ENCODE measurements at regions not wholly inside any gene's neighbourhood (a gene's known extent, or its start where the extent isn't known, plus 50 kb on each side); places are given as distances from the start of the nearest gene placed in this dataset.
"Not testable (repeated sequence)": the region's sequence is repeated elsewhere in the genome, so short reads cannot be mapped to it uniquely, and the experiment has no call there.

DNA sequence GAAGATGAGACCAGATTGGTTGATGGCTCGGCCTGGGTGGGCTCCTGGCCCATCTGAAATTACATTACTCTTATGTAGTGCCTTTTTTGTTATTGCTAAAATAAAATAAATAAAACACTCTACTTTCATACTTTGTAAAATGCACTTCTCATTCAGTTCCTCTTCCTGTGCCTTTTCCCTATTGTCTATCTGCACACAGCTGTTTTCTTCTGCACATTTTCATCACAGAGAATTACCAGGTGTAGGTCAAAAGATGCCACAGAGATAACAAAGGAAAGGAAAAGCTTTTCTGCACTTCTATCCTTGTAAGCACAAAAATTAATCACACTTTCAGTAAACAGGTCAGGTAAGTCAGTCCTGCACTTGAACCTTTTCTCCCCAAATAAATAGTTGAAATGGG, 265.1 kb downstream of the BTG1 start:
- DNase-seq = no peak

DNA sequence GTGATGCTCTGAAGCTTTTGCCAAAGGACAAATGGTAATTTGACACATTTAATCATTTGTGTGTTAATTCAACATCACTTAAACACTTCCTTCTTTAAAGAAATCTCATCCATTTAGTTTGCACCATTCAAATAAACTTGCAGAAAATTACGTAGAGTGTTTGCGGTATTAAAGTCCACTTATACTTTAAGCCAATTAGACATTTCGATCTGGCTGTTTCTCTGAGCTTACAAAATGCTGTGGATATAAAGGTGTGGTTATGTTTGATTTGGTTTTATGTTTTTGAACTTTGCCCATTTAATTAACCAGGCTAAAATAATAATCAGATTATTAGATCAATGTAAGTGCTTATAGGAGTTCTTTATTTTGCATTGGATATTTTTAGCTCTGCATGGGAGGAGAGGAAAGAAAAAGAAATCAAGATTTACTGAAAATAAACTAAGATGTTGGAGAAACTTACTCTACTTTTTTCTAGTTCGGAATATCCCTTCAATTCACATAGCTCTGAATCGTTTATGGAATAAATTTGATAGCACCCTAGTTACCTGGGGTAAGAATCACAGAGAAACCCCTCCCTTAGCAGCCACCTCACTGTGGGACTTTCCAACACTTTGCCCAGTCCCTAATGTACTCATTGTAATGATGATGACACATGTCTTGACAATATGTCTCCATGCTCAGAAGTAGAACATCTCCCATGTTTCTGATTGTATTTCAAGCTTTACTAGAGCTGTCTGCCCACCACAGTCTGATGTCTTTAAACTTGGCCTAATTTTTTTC, 268.0 kb downstream of the BTG1 start:
- DNase-seq = peak; percentile 60 to 61

DNA sequence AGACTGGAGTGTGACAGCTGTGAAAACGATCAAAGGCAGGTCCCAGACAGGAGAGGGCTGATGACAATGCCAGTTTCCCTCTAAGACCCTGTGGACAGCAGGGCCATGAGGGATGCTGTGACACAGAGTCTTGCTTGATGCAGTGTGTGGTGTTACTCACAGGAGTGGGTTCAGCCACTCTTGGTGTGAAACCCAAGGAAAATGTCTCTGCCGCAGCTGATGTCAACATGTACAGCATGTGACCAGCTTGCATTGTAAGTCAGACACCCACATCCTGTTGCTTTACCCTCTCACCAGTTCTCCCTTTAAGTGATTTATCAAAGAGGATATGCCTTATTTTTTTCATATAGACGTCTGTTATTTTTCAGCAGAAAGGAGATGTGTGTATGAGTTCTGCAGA, 268.6 kb downstream of the BTG1 start:
- DNase-seq = peak; percentile 77 to 84

DNA sequence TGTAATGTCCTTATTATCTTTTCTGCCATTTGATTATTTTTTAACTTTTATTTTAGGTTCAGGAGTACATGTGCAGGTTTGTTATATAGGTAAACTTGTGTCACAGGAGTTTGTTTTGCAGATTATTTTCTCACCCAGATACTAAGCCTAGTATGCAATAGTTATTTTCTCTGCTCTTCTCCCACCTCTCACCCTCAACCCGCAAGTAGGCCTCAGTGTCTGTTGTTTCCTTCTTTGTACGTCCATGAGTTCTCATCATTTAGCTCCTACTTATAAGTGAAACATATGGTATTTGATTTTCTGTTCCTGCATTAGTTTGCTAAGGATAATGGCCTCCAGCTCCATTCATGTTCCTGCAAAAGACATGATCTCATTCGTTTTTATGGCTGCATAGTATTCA, 270.0 kb downstream of the BTG1 start:
- not testable (repeated sequence) for DNase-seq

DNA sequence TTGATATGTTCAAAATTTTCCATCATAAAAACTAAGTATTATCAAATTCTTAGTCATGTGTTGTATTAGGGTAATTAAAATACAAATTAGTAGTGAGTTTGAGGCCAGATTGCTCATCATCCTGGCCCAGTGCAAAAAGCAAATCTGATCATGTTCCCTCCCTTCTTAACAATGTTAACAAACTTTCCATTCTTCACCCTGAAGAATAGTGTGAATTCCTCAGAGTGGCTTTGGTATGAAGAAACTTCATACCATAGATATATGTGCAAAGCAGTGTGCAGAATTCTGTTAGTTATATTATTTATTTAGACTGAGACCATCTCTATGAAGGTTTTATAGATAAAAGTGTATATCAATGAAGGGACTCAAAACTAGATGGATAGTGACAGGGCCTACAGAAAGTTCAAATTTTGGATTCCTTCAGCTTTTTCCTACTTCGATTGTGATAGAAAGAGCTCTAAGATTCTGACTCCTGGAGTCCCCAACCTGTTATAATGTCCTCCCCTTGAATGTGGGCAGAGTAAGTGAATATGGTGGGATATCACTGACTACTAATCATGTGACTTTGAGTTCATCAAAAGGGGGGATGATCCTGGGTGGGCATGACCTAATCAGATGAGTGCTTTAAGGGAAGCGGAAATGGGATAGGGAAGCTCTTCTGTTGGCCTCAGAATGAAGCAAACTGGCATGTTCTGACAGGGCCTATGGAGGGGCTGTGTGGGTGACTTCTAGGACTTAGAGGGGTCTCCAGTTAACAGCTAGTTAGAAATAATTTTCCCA, 271.4 kb downstream of the BTG1 start:
- DNase-seq = no peak

DNA sequence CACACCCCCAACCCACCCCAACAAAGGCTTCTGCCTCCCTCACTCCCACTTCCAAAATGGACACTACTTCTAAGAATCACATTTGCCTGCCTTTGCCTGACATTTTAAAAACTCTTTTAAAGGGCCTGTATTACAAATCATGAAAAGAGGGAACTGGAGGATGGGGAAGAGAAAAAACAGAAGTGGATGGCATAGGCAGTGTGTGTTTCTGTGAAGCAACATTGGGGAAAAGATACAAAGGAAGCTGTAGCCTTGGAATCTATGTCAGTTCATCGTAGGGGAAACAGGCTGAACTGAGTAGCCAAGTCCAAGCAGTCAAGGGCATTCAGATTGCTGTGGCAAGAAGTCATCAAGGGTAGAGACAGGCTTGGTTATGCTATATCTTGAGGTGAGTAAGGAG, 273.9 kb downstream of the BTG1 start:
- no peak for DNase-seq

DNA sequence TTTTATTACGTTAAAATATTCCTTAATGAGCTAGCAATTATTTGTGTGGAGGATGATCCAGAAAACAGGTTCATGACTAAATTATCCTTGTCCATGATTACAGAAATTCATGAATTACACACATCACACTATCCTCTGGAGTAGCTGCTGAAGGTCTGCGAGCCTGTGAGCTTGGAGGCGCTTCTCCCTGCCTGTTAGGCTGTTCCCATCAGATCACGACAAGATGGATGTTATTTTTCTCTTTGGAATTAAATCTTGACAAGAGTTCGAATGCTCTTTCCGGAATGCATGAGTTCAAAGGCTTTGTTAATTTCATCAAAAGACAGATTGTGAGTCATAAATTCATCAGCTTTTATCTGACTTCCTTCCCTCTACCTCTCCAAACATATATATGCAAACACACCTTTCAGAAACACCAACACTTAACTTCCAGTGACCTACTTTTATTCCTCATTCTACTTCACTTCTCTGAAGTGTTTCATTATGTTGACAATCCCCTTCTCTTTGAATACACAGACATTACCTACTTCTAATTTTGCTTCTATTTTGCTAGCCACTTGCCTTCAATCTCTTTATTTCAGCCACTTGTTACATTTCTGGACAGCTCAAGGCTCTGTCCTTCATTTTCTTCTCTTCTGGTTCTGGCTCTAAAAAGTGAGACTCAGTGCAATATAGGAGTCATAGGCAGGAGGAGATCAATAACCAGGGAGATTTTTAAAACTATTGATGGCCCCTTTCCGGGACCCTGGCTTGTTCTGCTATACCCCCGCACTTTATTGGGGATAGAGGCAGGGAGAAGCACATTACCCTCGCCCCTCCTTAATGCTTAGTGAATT, 274.6 kb downstream of the BTG1 start:
- no peak for DNase-seq

DNA sequence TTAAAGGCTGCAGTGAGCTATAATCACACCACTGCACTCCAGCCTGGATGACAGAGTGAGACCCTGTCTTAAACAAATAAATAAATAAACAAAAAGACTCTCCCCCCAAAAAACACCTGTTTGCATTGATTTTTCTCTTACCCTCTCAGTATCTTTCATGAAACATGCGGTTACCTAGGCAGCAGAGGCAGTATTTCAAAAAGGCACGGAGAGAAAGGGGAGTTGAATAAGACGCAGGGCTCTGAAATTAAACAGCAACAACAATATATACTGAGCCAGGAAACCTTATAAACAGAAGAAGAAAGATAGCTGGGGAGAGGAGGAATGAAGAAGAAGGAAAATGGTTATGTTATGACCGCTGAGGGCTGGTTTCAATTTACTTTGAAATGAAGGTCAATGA, 277.6 kb downstream of the BTG1 start:
- DNase-seq = no peak

DNA sequence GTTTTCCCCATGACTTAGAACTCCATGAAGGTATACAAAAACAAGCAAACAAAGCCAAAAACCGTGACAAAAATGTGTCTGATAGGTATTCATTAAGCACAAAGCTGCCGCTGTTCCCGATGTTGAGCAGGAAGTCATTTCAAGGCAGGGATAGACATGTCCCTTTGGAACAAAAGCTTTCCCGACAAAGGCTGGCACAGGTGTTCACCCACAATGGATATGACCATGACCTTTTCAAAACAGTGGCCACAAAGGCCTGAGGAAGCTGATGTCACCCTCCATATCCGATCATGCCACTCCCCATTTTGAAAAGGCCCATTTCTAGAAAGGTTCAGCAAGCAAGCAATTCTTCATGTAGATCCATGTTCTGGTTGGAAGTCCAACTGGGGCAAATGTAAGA, 279.1 kb downstream of the BTG1 start:
- no peak for DNase-seq

DNA sequence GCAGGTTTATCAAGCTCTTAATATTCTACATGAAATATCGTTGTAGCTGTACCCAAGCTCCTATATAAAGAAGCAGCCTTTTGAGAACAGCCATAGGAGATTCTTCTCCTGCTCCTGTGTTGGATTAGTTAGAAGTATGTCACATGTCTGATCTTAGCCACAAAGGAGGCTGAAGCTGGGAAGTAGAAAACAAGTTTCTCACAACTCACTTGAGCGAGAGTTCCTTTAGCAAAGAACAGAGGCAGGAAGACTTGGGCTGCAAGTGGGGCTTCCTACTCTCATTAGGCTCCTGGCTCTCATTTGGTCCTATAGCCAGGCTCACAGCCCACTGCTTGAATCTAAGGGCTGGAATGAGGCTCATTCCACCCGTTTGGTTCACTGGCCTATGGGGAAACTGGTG, 281.9 kb downstream of the BTG1 start:
- DNase-seq = no peak

DNA sequence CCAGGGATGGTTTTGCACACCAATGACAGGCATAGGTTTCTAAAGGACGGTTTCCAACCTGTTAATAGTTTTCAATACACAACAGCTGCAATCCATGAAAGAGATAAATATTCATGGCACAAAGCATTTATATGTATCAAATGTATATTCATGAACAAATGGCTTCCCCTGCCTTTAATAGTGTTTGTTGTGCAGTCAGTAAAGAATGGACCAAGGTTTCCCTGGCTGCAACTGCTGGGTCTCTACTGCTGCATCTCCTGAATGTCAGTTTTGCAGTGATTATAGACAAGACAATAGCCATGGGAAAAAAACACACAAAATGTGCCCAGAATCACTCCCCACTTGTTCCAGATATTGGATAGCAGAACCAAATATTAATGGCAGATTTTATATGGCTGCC, 284.1 kb downstream of the BTG1 start:
- no peak for DNase-seq

DNA sequence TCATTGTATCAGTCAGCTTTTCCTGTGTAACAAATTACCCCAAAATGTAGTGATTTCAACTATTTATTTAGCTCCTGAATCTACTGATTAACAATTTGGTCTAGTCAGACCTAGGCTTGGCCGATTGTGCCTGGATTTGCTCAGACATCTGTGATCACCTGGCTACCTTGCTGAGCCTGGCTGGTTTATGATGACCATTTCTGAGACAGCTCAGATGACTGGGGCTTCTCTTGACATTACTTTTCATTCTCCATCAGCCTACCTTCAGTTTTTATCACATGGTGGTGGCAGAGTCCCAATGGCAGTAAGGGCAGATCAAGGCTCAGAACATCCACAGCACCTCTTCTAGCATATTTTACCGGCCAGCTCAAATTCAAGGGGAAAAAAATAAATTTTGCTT, 286.3 kb downstream of the BTG1 start:
- DNase-seq = no peak

DNA sequence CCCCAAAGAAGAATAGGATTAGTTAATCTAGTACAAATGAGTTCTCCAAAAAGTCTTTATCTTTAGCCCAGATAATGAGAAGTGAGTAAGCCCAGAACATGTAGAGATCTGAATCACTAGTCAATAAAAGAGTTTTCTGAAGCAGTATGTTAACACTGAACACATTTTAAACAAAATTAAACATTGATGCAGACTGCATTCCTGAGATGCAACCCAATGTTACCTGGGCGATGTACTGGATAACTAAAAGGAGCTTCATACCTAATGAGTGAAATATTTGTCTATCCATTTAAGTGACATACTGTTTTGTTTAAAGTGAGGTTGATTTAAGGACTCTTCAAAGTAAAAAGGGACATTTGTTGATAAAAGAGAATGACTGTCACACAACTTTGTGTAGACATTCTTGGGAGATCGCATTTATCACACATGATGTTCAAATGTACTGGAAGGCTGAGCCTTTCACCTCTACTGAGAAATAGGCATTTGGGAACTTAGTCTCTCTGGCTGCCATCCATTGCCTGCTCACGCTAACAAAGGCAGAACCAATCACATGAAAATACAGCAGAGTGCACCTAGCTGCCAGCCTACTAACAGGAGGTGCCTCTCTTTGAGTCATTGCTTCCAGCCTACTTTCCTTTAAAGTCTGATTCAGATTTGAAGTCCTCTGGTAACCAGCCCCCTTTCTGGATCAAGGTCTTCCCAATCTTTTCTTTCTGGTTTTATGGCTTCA, 287.7 kb downstream of the BTG1 start:
- DNase-seq = no peak

DNA sequence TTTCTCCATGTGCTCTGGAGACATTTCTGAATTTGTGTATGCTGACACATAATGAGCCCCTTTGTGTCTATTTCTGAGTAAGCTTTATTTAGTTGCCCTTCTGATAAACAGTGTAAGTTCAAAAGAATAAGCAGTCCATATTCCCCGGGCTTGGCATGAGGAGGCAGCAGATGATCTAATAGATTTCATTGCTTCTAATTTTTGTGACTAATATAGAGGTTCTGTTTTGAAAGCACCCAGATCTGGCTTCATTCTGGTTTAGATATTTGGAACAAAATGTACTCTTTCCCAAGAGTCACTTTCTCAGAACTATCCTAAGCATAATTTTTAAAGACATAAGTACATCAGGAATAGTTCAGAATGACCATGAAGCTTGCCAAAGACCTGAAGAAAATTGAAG, 290.9 kb downstream of the BTG1 start:
- DNase-seq = no peak

DNA sequence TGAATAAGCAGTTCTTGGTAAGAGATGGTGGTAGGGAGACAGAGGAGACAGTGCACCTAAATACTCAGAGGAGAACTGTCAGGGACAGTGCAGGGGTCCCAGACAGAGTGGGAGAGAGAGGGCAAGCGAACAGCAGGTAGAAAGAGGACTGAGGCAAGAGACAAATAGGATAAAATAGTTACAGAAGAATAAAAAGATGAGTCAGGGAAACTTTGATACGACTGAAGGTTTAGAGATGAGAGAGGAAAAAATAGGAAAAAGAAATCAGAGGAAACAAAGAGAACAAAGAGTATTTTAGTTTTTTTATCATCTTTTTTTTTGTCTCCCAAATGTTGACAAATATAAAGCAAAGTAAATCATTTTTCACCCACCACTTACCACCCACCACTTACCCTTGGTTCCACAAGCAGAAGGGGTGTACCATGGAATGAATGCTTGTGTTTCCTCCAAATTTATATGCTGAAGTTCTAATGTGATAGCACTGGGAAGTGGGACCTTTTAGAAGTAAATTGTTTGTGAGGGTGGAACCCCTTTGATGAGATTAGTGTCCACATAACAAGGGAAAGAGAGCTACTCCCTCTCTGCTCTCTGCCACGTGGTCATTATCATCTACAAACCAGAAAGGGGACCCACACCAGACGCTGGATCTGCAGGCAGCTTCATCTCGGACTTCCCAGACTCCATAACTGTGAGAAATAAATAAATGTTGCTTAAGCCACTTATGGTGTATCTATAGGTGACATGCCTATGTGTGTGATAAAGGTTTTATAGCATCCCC, 292.1 kb downstream of the BTG1 start:
- DNase-seq = no peak

DNA sequence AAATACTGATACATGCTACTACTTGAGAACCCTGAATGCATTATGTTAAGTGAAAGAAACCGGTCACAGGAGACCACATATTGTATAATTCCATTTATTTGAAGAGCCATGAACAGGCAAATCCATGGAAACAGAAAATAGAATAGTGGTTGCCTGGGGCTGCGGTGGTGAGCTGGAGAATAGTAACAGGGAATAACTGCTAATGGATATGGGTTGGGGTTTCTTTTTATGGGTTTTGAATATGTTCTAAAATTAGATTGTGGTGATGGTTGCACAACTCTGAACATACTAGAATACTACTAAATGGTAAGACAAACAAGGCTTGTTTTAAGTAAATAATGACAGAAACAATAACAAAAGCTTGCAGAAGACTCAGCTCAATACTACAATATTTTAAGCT, 293.0 kb downstream of the BTG1 start:
- no peak for DNase-seq

DNA sequence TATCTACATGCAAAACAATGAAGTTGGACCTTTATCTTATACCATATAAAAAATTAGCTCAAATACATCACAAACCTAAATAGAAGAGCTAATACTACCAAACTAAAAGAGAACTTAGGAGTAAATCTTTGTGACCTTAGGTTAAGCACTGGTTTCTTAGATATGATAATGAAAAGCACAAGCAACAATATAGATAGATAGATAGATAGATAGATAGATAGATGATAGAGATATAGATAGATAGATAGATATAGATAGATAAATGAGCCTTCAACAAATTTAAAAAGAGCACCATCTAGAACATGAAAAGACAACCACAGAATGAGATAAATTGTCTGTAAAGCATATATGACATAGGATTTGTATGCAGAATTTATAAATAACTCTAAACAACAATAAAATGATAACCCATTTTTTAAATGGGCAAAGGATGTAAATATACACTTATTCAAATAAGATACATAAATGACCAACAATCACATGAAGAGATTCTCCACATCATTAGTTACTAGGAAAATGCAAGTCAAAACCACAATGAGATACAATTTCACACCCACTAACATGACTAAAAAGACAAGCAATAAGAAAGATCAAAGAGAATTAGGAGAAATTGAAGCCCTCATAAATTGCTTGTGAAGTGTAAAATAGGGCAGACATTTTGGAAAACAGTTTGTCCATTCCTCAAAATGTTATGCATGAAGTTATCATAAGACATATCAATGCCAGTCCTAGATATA, 293.7 kb downstream of the BTG1 start:
- DNase-seq = no peak

DNA sequence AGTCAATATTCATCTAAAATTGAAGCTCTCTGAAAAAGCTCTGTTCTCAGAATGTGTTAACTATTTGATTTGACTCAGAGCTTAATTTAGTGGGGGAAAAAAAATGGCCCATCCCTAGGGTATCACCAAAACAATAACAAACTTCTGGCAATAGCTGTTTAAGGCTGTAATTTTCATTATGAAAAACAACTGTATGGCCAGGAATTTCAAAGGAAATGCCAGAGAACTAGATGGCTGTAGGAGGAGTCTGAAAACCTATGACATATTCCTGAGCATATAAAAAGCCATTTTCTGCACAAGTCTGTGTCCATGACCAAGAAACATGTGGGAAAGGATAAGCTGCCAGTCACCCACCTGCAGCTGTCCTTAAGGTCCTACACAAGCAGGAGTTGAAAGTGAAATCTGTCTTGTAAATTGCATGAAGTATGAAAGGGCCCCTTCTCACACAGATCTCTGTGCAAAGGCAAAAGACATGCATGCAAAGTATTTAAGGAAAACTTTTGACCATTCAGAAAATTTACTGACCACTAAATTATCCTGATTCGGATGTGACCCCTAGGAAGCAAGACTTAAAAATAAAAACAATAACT, 299.1 kb downstream of the BTG1 start:
- no peak for DNase-seq

DNA sequence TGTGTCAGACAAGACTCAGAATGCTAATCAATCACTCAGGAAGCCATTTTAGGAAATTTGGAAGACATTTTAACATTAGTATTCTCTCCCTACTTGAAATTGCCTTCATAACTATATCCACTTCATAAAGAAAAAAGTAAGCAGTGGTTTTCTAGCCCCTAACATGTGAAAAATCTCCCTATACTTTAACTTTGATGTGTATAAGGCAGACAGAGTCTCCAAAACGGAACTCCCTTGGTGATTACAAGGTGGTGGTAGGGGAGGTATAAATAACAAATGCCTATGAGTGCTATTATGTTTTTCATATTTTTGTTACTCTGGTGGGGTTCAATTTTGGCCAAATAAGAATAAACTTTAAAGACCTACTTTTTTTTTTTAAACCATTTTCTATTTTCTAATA, 300.3 kb downstream of the BTG1 start:
- no peak for DNase-seq

DNA sequence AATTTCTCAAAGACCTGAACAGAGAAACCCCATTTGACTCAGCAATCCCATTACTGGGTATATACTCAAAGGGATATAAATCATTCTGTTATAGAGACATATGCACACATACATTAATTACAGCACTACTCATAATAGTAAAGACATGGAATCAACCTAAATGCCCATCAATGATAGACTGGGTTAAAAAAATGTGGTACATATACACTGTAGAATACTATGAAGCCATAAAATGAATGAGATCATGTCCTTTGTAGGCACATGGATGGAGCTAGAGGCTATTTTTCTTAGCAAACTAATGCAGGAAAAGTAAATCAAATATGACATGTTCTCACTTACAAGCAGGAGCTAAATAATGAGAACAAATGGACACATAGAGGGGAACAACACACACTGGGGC, 303.8 kb downstream of the BTG1 start:
- DNase-seq = no peak

DNA sequence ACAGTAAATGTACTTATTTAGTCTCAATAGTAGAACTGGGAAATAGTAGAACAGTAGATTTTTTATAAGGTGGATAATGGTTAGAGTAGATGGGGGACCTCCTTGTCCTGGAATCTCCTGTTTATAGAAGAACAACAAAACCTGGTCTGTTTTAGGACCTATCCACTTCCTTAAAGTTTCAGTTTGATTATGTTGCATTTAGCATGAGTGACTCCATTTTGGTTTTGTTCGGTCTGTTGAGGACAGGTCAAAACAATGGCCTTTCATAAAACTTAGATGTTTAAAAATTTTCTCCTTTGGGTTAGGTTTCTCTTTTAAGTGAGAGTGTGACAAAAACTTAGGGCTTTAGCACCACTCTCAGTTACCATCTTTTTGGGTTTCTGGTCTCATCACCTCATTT, 308.9 kb downstream of the BTG1 start:
- no peak for DNase-seq
